Loucy (cell line): ENCODE measurements at regions not wholly inside any gene's neighbourhood (a gene's known extent, or its start where the extent isn't known, plus 50 kb on each side); places are given as distances from the start of the nearest gene placed in this dataset.

Experiments
- CTCF ChIP-seq: fragments of 200-600 bp; sonication (generic); conservative IDR thresholded peaks from 2 replicates; pipeline ENCODE4 v1.5.1; 2014; ENCODE audit warnings: mild to moderate bottlenecking, antibody characterized with exemption, low read length
- EZH2phosphoT487 ChIP-seq: fragments of 200-600 bp; IDR thresholded peaks from 2 replicates; pipeline ENCODE4 v1.6.1; 2018; ENCODE audit warnings: antibody characterized with exemption, mild to moderate bottlenecking, moderate library complexity, borderline replicate concordance

GRCh38 chr5:57362951-57363350 is 119.7 kb downstream of the ACTBL2 start:
- TF ChIP-seq CTCF (no peak), EZH2phosphoT487 (no peak)
